ENCODE measurements at regions not wholly inside any gene's neighbourhood (a gene's known extent, or its start where the extent isn't known, plus 50 kb on each side); places are given as distances from the start of the nearest gene placed in this dataset.
"Not testable (repeated sequence)": the region's sequence is repeated elsewhere in the genome, so short reads cannot be mapped to it uniquely, and the experiment has no call there.

DNA sequence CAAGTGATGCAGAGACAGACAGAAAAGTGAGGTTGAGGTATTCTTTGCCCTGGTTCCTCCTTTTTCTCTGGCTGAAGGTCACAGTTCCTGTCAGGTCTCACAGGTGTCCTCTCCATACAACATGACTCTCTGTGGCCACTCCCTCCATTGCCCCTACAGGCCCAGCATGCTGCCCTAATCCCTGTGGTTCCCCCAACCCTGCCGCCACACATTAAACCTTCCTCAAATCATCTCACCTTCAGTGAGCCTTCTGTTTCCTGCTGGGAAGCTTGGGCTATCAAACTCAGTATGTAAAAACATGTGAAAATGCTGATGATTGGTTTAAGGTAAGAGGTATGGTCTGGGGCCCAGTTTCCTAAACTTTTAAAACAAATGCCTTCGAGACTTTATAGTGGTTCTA, 159.0 kb upstream of the E2F7 start:
- DNase-seq (ENCODE audit: low read depth), result no peak
- no peak overlapping the region for H3K4me3 ChIP-seq (ENCODE audit: low read depth, low read length)
- TF ChIP-seq, protein P1, sequence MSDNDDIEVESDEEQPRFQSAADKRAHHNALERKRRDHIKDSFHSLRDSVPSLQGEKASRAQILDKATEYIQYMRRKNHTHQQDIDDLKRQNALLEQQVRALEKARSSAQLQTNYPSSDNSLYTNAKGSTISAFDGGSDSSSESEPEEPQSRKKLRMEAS (IDR thresholded peaks at IDR 0.05; ENCODE audit: low read depth, low read length), result no peak
- no peak for TF ChIP-seq MYC (IDR thresholded peaks at IDR 0.05; ENCODE audit: low read depth, low read length)

DNA sequence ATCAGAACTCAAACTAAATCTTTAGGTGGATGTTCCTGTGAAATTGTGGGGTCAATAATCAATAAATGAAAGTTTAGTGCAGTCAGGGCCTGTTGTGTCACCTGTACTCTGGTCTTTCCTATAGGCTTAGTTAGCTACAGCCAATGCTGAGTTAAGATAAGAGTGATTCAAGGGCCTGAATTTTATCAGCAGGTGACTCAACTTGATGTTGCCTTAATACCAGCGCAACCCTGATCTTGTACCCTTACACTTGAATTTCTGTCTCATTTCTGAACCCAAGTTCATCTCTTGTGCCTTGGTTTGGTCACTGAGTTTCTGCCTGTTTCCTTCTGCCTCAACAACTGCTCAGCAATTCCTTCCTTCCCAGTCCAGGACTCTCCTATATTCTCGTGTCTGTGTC, 157.0 kb upstream of the E2F7 start:
- no peak for DNase-seq (ENCODE audit: low read depth)
- TF ChIP-seq, protein P2, sequence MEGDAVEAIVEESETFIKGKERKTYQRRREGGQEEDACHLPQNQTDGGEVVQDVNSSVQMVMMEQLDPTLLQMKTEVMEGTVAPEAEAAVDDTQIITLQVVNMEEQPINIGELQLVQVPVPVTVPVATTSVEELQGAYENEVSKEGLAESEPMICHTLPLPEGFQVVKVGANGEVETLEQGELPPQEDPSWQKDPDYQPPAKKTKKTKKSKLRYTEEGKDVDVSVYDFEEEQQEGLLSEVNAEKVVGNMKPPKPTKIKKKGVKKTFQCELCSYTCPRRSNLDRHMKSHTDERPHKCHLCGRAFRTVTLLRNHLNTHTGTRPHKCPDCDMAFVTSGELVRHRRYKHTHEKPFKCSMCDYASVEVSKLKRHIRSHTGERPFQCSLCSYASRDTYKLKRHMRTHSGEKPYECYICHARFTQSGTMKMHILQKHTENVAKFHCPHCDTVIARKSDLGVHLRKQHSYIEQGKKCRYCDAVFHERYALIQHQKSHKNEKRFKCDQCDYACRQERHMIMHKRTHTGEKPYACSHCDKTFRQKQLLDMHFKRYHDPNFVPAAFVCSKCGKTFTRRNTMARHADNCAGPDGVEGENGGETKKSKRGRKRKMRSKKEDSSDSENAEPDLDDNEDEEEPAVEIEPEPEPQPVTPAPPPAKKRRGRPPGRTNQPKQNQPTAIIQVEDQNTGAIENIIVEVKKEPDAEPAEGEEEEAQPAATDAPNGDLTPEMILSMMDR (IDR thresholded peaks at IDR 0.05; ENCODE audit: low read depth, low read length), result no peak
- TF ChIP-seq MYC (IDR thresholded peaks at IDR 0.05; ENCODE audit: low read depth, low read length) (no peak), POLR2A (IDR thresholded peaks at IDR 0.05; ENCODE audit: extremely low read depth, insufficient read length) (no peak)
- TF ChIP-seq, protein P1 (IDR thresholded peaks at IDR 0.05; ENCODE audit: low read depth, low read length), result no peak
- H3K4me3 ChIP-seq (ENCODE audit: low read depth, low read length), result no peak overlapping the region

DNA sequence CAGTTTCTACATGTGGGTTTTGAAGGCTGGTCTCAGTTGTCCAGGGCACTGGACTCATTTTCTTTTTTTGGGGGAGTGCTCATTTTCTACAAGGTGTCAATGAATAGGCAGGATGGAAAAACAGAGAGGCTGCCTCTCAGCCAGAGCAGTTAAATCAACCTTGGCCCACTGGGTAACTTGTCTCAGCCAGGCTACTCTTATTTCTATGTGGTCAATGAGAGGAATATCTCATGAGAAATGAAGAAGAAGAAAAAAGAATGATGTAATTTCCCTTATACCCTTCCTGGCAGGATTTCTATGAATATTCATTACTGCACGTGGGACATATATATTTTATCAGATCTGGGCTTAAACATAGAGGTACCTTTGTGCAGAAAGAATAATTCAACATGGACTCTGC, 155.2 kb upstream of the E2F7 start:
- TF ChIP-seq, protein P2 (IDR thresholded peaks at IDR 0.05; ENCODE audit: low read depth, low read length), result no peak
- TF ChIP-seq, protein P1 (IDR thresholded peaks at IDR 0.05; ENCODE audit: low read depth, low read length), result no peak
- TF ChIP-seq POLR2A (IDR thresholded peaks at IDR 0.05; ENCODE audit: extremely low read depth, insufficient read length), result no peak
- TF ChIP-seq MYC (IDR thresholded peaks at IDR 0.05; ENCODE audit: low read depth, low read length), result no peak
- no peak overlapping the region for H3K4me3 ChIP-seq (ENCODE audit: low read depth, low read length)
- no peak for DNase-seq (ENCODE audit: low read depth)

DNA sequence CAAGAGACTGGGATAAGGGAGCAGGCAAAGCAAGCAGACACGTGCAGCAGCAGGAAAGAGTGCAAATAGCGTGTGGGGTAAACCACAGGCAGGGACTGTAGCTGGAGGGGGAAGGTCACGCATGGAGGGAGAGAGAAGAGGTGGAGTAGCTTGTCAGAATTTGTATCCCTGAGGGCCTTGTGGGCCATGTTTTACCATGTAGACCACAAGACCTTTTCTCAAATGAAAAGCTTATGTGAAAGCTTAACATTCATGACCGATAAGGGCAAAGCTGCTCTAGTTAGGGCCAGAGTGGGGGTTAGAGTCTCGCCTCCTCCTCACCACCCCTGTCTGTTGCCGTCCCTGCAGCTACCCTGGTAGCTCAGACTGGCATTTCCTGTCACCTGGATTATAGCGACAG, 152.9 kb upstream of the E2F7 start:
- TF ChIP-seq POLR2A (IDR thresholded peaks at IDR 0.05; ENCODE audit: extremely low read depth, insufficient read length) (no peak), MYC (IDR thresholded peaks at IDR 0.05; ENCODE audit: low read depth, low read length) (no peak)
- TF ChIP-seq, protein P2 (IDR thresholded peaks at IDR 0.05; ENCODE audit: low read depth, low read length), result no peak
- TF ChIP-seq, protein P1 (IDR thresholded peaks at IDR 0.05; ENCODE audit: low read depth, low read length), result no peak
- no peak overlapping the region for H3K4me3 ChIP-seq (ENCODE audit: low read depth, low read length)
- no peak for DNase-seq (ENCODE audit: low read depth)

DNA sequence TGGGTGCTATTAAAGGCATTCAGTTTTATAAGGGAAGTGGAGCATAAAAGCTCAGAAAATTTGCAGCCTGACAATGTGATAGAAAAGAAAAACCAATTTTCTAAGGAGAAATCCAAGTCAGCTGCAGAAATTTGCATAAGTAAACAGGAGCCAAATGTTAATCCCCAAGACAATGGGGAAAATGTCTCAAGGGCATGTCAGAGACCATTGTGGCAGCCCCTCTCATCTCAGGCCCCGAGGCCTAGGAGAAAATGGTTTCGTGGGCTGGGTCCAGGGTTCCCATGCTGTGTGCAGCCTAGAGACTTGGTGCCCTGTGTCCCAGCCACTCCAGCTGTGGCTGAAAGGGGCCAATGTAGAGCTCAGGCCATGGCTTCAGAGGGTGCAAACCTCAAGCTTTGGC, 150.8 kb upstream of the E2F7 start:
- DNase-seq (ENCODE audit: low read depth), result not testable (repeated sequence)

DNA sequence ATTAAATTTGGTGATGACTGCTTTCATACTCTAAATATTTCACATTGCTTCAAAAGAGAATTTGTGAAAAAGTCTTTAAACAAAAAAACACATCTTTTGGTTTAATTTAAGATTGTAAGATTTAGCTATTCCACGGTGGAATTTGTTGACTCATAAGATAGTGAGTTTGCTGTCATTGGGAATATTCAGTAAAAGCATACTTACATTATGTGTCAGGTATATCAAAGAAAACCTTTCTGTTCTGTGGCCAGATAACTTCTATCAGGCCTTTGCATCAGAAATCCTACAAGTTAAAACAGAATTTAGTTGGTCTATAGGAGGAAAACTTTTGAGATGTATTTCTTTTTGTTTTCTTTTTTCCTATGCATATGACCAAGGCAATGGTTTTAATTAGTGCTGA, 148.8 kb upstream of the E2F7 start:
- TF ChIP-seq, protein P2 (IDR thresholded peaks at IDR 0.05; ENCODE audit: low read depth, low read length), result no peak
- TF ChIP-seq, protein P1 (IDR thresholded peaks at IDR 0.05; ENCODE audit: low read depth, low read length), result no peak
- no peak for TF ChIP-seq POLR2A (IDR thresholded peaks at IDR 0.05; ENCODE audit: extremely low read depth, insufficient read length)
- no peak for TF ChIP-seq MYC (IDR thresholded peaks at IDR 0.05; ENCODE audit: low read depth, low read length)
- no peak overlapping the region for H3K4me3 ChIP-seq (ENCODE audit: low read depth, low read length)
- no peak for DNase-seq (ENCODE audit: low read depth)

More for the DNA sequence above, 150.8 kb upstream of the E2F7 start:
- not testable (repeated sequence) for H3K4me3 ChIP-seq (ENCODE audit: low read depth, low read length)

DNA sequence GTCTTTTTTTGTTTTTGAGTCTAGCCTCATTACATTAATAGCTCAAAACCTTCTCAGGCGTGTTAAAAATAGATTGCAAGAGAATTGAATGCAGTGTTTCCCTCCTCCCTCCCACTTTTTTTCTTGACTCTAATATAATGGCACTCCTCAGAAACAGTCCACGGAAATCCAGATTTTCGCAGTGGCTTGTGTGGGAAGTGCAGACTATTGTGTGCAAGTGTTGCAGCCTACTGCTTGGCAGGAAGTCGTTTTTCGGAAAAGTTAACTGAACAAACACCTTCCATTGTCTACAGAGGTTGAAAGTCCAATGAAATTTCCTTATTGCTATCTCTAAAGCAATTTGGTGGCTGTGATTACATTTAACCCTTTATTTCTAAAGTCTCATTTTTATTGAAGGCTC, 147.9 kb upstream of the E2F7 start:
- H3K4me3 ChIP-seq (ENCODE audit: low read depth, low read length), result no peak overlapping the region
- TF ChIP-seq, protein P1 (IDR thresholded peaks at IDR 0.05; ENCODE audit: low read depth, low read length), result no peak
- TF ChIP-seq MYC (IDR thresholded peaks at IDR 0.05; ENCODE audit: low read depth, low read length), result no peak
- no peak for TF ChIP-seq POLR2A (IDR thresholded peaks at IDR 0.05; ENCODE audit: extremely low read depth, insufficient read length)
- TF ChIP-seq, protein P2 (IDR thresholded peaks at IDR 0.05; ENCODE audit: low read depth, low read length), result no peak
- DNase-seq (ENCODE audit: low read depth), result no peak
